RWPE2 (cell line): ENCODE measurements at regions not wholly inside any gene's neighbourhood (a gene's known extent, or its start where the extent isn't known, plus 50 kb on each side); places are given as distances from the start of the nearest gene placed in this dataset.
A peak's percentile ranks its signal among the peaks of the same experiment; 100 is the strongest.

ENCODE experiments used
- ATAC-seq: fragments of 200-7000 bp; cut with Tn5 transposase; 3 replicates; pipeline ENCODE4 v1.9.1; 2021; ENCODE audit warnings: low read depth
- DNase-seq: peaks from one replicate; pipeline ENCODE4 v3.0.0-alpha.2; 2020; ENCODE audit warnings: low spot score
- H3K27ac ChIP-seq: fragments of 450-650 bp; 2 replicates; pipeline ENCODE4 v1.5.1; 2017; ENCODE audit warnings: mild to moderate bottlenecking; ENCODE audit not compliant: poor library complexity, severe bottlenecking
- H3K27me3 ChIP-seq: fragments of 250-450 bp; sonication (Bioruptor Pico); 2 replicates; pipeline ENCODE4 v1.5.1; 2021; ENCODE audit warnings: mild to moderate bottlenecking, moderate library complexity; ENCODE audit not compliant: insufficient read depth, poor library complexity, severe bottlenecking
- H3K36me3 ChIP-seq: fragments of 250-450 bp; sonication (Bioruptor Pico); 2 replicates; pipeline ENCODE4 v1.5.1; 2020; ENCODE audit warnings: low read depth, mild to moderate bottlenecking, moderate library complexity
- H3K4me1 ChIP-seq: fragments of 250-450 bp; sonication (Bioruptor Pico); 2 replicates; pipeline ENCODE4 v1.5.1; 2021; ENCODE audit warnings: mild to moderate bottlenecking, moderate library complexity; ENCODE audit not compliant: insufficient read depth, poor library complexity, severe bottlenecking
- H3K4me3 ChIP-seq: fragments of 250-450 bp; sonication (Bioruptor Pico); 2 replicates; pipeline ENCODE4 v1.5.1; 2021; ENCODE audit warnings: mild to moderate bottlenecking, moderate library complexity; ENCODE audit not compliant: severe bottlenecking
- H3K9me3 ChIP-seq: fragments of 250-450 bp; sonication (Bioruptor Pico); 2 replicates; pipeline ENCODE4 v1.5.1; 2021; ENCODE audit warnings: mild to moderate bottlenecking, moderate library complexity; ENCODE audit not compliant: severe bottlenecking
- CTCF ChIP-seq: fragments of 450-650 bp; IDR thresholded peaks from one replicate; pipeline ENCODE4 v1.5.1; 2017; ENCODE audit warnings: mild to moderate bottlenecking, moderate library complexity; ENCODE audit not compliant: poor library complexity, severe bottlenecking

GRCh38 chr2:226411205-226411604 lies 388.4 kb downstream of the IRS1 start:
- Histone ChIP-seq H3K4me1 (peaks cover 19% of the 10 kb centered on the region), H3K4me3 (no peak overlapping the region), H3K27ac (peak overlapping the region; percentile 90), H3K36me3 (0 out of 2 replicates have a peak, but pooled peaks cover 4% of the 10 kb centered on the region), H3K9me3 (no peaks in the 10 kb centered on the region), H3K27me3 (no peaks in the 10 kb centered on the region)
- ATAC-seq (no peak), DNase-seq (no peak)
- TF ChIP-seq CTCF = no peak

- Histone ChIP-seq H3K36me3 (0 out of 2 replicates have a peak, but pooled peaks cover 4% of the 10 kb centered on the region), H3K27ac (peak overlapping the region; percentile 90), H3K4me3 (no peak overlapping the region), H3K9me3 (no peaks in the 10 kb centered on the region), H3K4me1 (peaks cover 20% of the 10 kb centered on the region), H3K27me3 (no peaks in the 10 kb centered on the region)
- ATAC-seq (no peak), DNase-seq (no peak)
- TF ChIP-seq CTCF = no peak
Observed at GRCh38 chr2:226410247-226410835, 389.3 kb downstream of the IRS1 start.

- DNase-seq (no peak), ATAC-seq (no peak)
- H3K4me1 ChIP-seq = peaks cover 21% of the 10 kb centered on the region
- 0 out of 2 replicates have a peak, but pooled peaks cover 4% of the 10 kb centered on the region for H3K36me3 ChIP-seq
- H3K27ac ChIP-seq = peak overlapping the region; percentile 90
- H3K9me3 ChIP-seq = no peaks in the 10 kb centered on the region
- no peak for TF ChIP-seq CTCF
- H3K27me3 ChIP-seq = no peaks in the 10 kb centered on the region
- no peak overlapping the region for H3K4me3 ChIP-seq
Observed at GRCh38 chr2:226409134-226409533, 390.5 kb downstream of the IRS1 start.

DNA sequence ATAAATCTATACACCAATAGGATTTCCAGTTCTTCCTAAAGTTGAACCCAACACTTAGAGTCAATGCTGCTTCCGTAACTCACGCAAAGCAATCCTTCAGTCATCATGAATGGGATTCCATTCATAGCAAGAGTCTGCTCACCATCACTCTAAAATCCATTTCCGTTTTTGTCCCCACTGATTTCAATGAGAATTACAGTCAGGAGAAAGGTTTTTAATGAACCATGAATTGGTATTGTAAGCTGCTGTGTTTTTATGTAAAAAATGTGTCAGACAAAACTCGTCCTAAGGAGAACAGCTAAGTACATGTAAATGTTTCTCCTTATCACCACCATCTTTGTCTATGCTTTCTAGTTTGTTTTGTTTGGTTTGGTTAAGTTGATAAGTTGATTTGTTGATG lies 391.5 kb downstream of the IRS1 start:
- DNase-seq (no peak), ATAC-seq (no peak)
- no peaks in the 10 kb centered on the region for H3K9me3 ChIP-seq
- H3K36me3 ChIP-seq = 0 out of 2 replicates have a peak, but pooled peaks cover 4% of the 10 kb centered on the region
- TF ChIP-seq CTCF = no peak
- H3K27me3 ChIP-seq = no peaks in the 10 kb centered on the region
- no peak overlapping the region for H3K27ac ChIP-seq
- peaks cover 21% of the 10 kb centered on the region for H3K4me1 ChIP-seq
- no peak overlapping the region for H3K4me3 ChIP-seq

GRCh38 chr2:226407135-226407534 lies 392.5 kb downstream of the IRS1 start:
- Histone ChIP-seq H3K4me3 (no peak overlapping the region), H3K27me3 (no peaks in the 10 kb centered on the region), H3K9me3 (no peaks in the 10 kb centered on the region), H3K4me1 (peaks cover 14% of the 10 kb centered on the region), H3K27ac (no peak overlapping the region), H3K36me3 (no peaks in the 10 kb centered on the region)
- DNase-seq (no peak), ATAC-seq (no peak)
- no peak for TF ChIP-seq CTCF
